Neural progenitor cell (in vitro differentiated cells): ENCODE measurements at regions not wholly inside any gene's neighbourhood (a gene's known extent, or its start where the extent isn't known, plus 50 kb on each side); places are given as distances from the start of the nearest gene placed in this dataset.

Source experiments
- CTCF ChIP-seq: fragments of 200-600 bp; sonication (generic); IDR thresholded peaks from 2 replicates; pipeline ENCODE4 v1.5.1; 2017; ENCODE audit warnings: antibody characterized with exemption, mild to moderate bottlenecking
- EZH2 ChIP-seq: fragments of 200-600 bp; sonication (generic); IDR thresholded peaks from 2 replicates; pipeline ENCODE4 v1.6.1; 2017; ENCODE audit warnings: antibody characterized with exemption, mild to moderate bottlenecking, moderate library complexity
- EZH2phosphoT487 ChIP-seq: fragments of 200-600 bp; sonication (generic); IDR thresholded peaks from 2 replicates; pipeline ENCODE4 v1.6.1; 2017; ENCODE audit warnings: antibody characterized with exemption

GRCh38 chr13:37290716-37291505 is 185.4 kb upstream of the CSNK1A1L start:
- TF ChIP-seq CTCF (no peak), EZH2phosphoT487 (no peak), EZH2 (no peak)
